GM10266 (cell line): ENCODE measurements at regions not wholly inside any gene's neighbourhood (a gene's known extent, or its start where the extent isn't known, plus 50 kb on each side); places are given as distances from the start of the nearest gene placed in this dataset.

ENCODE experiments used
- DNase-seq: peaks from one replicate; pipeline ENCODE4 v3.0.0; 2012; ENCODE audit errors: extremely low spot score
- CTCF ChIP-seq: IDR thresholded peaks from 2 replicates; pipeline ENCODE4 v1.5.1; 2012; ENCODE audit warnings: mild to moderate bottlenecking, low read depth; ENCODE audit not compliant: control insufficient read depth, insufficient read depth; ENCODE audit errors: missing control alignments

GRCh38 chr7:81209059-81209458 lies 290.2 kb upstream of the SEMA3C start:
- TF ChIP-seq CTCF = no peak
- DNase-seq = no peak

GRCh38 chr7:81207801-81208200 lies 288.9 kb upstream of the SEMA3C start:
- no peak for TF ChIP-seq CTCF
- no peak for DNase-seq

DNA sequence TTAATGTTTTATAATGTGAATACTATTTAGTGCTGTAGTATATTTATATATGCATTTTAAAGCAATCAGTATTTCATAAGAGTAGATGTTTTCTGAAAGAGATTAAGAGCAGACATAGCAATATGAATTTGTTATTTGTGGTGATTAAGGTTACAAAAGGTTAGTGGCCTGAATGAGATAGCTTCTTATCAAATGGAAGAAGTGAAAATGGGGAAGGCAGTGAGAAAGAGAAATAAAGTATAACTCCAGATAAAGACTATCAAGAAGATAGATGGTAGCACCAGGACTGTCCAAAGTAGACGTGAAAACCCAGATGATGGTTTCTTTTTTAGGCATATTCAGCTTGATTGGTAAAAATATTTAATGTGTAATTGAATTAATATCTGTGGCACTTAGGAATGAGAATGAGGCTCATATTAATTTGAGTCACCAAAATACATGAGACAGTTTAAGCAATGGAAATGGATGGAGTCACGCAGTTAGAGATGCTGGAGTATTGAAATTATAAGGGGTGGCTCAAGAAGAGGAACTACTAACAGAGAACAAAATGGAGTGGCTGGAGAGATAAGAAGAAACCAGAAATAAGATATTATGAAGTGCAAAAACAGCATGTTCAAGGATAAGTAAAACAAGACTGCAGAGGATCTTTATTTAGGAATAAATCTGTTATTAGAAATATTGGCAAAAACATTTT lies 288.0 kb upstream of the SEMA3C start:
- DNase-seq = no peak
- TF ChIP-seq CTCF = no peak

- no peak for DNase-seq
- TF ChIP-seq CTCF = no peak
Observed at GRCh38 chr7:81206217-81206616, 287.4 kb upstream of the SEMA3C start.

- no peak for DNase-seq
- no peak for TF ChIP-seq CTCF
Observed at GRCh38 chr7:81201188-81201587, 282.3 kb upstream of the SEMA3C start.

DNA sequence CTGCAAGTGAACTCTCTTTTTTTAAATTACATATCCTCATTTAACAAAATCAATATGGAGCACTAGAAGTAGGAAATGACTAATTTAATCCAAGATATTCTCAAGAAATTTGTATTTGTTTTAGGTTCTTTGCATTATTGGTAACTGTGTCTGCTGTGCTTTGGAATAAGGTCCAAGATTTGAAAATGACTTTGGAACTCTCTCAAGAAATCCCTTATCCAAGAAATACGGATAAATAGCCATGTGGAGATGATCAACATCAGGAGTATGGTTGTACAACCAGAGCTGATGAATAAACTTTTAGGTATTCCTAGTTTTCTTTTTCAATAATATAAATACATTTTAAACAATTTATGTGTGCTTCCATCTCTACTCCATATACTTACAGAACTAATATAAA lies 279.9 kb upstream of the SEMA3C start:
- no peak for TF ChIP-seq CTCF
- DNase-seq = no peak

DNA sequence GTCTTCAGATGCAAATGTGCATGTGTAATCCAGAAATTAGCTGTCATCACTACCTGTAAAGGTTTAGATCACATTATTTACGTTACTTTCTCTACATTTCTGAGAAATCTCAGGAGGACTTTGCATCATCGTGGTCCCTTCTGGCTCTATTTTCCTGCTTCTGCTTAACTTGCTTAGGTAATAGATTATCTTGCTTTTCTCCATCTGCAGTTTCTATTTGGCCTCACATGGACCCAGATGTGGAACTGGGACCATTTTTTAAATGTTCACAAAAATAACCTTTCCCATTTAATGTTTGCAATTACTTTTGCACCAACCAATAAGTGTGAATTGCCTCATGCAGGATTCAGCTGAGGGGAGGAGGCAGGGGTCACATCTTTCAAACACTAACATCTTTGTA lies 278.4 kb upstream of the SEMA3C start:
- no peak for TF ChIP-seq CTCF
- DNase-seq = no peak
